ENCODE measurements at regions not wholly inside any gene's neighbourhood (a gene's known extent, or its start where the extent isn't known, plus 50 kb on each side); places are given as distances from the start of the nearest gene placed in this dataset.

DNA sequence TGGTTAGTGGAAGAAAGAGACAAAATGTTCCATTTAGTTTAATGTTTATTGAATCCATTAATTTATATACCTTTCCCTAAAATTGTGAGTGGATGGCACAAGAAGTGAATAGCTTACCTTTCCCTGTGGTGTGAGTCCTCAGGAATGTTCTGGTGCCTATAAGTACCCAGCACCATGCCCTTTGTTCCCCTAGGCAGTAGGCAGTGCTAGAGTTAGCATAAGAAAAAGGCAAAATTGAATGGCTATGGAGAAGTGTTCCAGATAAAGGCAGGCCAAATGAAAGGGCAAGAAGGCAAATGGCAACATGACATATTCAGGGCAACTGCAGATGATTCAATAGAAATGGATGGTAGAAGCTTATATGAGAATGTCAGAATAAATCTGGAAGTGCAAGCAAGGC lies 370.8 kb upstream of the PTGER4 start:
- H3K36me3 ChIP-seq (ENCODE audit: control insufficient read depth, insufficient read depth, low read length) = no peaks in the 10 kb centered on the region
- no peak for DNase-seq (ENCODE audit: extremely low read depth, insufficient read length)
- H3K4me3 ChIP-seq (replicated peaks; ENCODE audit: low read depth, low read length) = no peak overlapping the region
- H3K27me3 ChIP-seq (replicated peaks; ENCODE audit: control insufficient read depth, insufficient read depth, low read length) = no peaks in the 10 kb centered on the region
- TF ChIP-seq, protein P1, sequence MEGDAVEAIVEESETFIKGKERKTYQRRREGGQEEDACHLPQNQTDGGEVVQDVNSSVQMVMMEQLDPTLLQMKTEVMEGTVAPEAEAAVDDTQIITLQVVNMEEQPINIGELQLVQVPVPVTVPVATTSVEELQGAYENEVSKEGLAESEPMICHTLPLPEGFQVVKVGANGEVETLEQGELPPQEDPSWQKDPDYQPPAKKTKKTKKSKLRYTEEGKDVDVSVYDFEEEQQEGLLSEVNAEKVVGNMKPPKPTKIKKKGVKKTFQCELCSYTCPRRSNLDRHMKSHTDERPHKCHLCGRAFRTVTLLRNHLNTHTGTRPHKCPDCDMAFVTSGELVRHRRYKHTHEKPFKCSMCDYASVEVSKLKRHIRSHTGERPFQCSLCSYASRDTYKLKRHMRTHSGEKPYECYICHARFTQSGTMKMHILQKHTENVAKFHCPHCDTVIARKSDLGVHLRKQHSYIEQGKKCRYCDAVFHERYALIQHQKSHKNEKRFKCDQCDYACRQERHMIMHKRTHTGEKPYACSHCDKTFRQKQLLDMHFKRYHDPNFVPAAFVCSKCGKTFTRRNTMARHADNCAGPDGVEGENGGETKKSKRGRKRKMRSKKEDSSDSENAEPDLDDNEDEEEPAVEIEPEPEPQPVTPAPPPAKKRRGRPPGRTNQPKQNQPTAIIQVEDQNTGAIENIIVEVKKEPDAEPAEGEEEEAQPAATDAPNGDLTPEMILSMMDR (IDR thresholded peaks at IDR 0.05; ENCODE audit: insufficient read depth, low read length, poor library complexity, severe bottlenecking) = no peak

DNA sequence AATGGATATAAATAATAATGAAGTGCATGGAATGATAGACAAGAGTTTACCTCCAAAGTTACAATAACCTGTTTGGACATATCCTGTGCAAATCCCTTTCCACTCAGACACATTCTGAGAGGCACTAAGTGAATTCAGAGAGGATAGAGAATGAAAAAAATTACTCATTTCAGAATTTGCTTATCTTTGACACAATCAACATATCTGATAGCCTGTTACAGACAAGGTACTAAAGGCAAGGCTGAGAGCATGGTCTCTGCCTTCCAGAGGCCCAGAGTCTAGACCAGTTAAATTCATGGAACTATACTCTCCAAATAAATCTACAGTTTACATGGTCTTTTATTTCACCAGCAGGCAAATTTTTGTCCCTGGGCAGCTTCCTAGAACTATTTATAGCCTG lies 371.8 kb upstream of the PTGER4 start:
- DNase-seq (ENCODE audit: extremely low read depth, insufficient read length) = no peak
- Histone ChIP-seq H3K4me3 (replicated peaks; ENCODE audit: low read depth, low read length) (no peak overlapping the region), H3K36me3 (ENCODE audit: control insufficient read depth, insufficient read depth, low read length) (no peaks in the 10 kb centered on the region), H3K27me3 (replicated peaks; ENCODE audit: control insufficient read depth, insufficient read depth, low read length) (no peaks in the 10 kb centered on the region)
- TF ChIP-seq, protein P1 (IDR thresholded peaks at IDR 0.05; ENCODE audit: insufficient read depth, low read length, poor library complexity, severe bottlenecking) = no peak

DNA sequence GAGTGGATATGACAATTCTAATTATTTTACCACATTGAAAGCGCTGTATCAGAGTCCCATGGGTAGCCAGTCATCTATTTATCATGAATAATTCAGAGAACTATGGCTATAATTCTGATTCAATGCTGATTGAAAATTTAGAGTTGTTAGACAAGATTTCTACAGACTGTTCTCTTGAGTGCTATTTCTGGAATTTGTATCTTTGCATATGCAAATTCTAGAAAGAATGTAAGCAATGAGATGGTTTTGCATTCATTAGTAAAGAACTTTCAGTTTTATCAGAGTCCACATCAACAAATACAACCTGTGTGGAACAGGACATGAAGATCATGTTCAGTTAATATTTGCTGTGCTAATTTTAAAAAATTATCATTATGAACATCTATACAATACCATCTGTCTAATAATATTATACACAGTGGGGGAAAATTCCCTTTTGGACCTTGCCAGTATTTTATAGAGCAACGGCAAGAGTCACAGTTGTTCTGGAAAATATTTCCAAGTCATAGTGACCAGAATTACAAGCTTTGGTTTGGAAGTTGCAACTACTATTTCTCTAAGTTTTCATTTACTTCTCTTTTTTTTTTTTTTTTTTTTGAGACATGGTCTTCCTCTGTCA lies 372.7 kb upstream of the PTGER4 start:
- Histone ChIP-seq H3K36me3 (ENCODE audit: control insufficient read depth, insufficient read depth, low read length) (no peaks in the 10 kb centered on the region), H3K27me3 (replicated peaks; ENCODE audit: control insufficient read depth, insufficient read depth, low read length) (no peaks in the 10 kb centered on the region), H3K4me3 (replicated peaks; ENCODE audit: low read depth, low read length) (no peak overlapping the region)
- DNase-seq (ENCODE audit: extremely low read depth, insufficient read length) = no peak
- TF ChIP-seq, protein P1 (IDR thresholded peaks at IDR 0.05; ENCODE audit: insufficient read depth, low read length, poor library complexity, severe bottlenecking) = no peak

DNA sequence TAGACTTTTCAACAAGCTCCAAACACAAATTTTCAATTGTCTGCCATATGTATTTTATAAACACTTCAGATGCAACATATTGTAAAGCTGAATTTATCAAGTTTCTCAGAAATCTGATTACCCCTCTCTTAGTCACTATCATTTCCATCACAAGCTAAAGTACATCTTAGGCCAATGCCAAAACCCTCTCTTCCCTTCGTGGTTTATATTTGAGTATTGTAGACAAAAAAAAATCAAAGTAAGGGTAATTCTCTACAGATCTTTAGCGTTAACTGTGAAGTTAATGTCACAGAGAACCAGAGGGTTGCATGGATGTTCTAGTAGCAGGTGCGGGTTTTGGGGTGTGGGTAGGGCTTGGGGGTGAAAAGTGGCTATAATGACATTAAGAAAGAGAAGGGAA lies 387.7 kb upstream of the PTGER4 start:
- DNase-seq (ENCODE audit: extremely low read depth, insufficient read length) = no peak
- Histone ChIP-seq H3K36me3 (ENCODE audit: control insufficient read depth, insufficient read depth, low read length) (no peaks in the 10 kb centered on the region), H3K27me3 (replicated peaks; ENCODE audit: control insufficient read depth, insufficient read depth, low read length) (no peaks in the 10 kb centered on the region), H3K4me3 (replicated peaks; ENCODE audit: low read depth, low read length) (no peak overlapping the region)
- TF ChIP-seq, protein P1 (IDR thresholded peaks at IDR 0.05; ENCODE audit: insufficient read depth, low read length, poor library complexity, severe bottlenecking) = no peak

DNA sequence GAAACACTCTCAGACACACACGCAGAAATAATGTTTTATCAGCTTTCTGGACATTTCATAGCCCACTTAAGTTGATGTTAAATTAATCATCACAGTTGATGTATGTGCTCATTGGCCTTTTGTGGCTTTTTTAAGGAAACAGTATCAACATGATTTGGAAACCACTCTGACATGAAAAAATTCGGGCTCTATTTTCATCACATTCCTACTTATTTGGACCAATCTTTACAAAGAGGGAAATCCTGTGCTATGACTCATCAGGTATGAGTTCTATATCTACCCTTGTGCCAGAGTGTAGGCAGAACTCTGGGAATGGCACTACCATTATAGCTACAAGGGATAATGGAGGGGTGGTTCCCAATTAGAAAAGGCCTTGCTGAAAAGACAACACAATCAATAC lies 388.4 kb upstream of the PTGER4 start:
- H3K27me3 ChIP-seq (replicated peaks; ENCODE audit: control insufficient read depth, insufficient read depth, low read length) = no peaks in the 10 kb centered on the region
- DNase-seq (ENCODE audit: extremely low read depth, insufficient read length) = no peak
- TF ChIP-seq, protein P1 (IDR thresholded peaks at IDR 0.05; ENCODE audit: insufficient read depth, low read length, poor library complexity, severe bottlenecking) = no peak

More for the DNA sequence above, 388.4 kb upstream of the PTGER4 start:
- Histone ChIP-seq H3K4me3 (replicated peaks; ENCODE audit: low read depth, low read length) (no peak overlapping the region), H3K36me3 (ENCODE audit: control insufficient read depth, insufficient read depth, low read length) (no peaks in the 10 kb centered on the region)
